Renal cortical epithelial cell (primary cell): ENCODE measurements at regions not wholly inside any gene's neighbourhood (a gene's known extent, or its start where the extent isn't known, plus 50 kb on each side); places are given as distances from the start of the nearest gene placed in this dataset.
"Not testable (repeated sequence)": the region's sequence is repeated elsewhere in the genome, so short reads cannot be mapped to it uniquely, and the experiment has no call there.

Experiments
- DNase-seq: peaks from one replicate; pipeline ENCODE4 v3.0.0-alpha.2; 2011; ENCODE audit warnings: low read depth

GRCh38 chr14:105678996-105679958 is 152.9 kb downstream of the TMEM121 start:
- DNase-seq = not testable (repeated sequence)

DNA sequence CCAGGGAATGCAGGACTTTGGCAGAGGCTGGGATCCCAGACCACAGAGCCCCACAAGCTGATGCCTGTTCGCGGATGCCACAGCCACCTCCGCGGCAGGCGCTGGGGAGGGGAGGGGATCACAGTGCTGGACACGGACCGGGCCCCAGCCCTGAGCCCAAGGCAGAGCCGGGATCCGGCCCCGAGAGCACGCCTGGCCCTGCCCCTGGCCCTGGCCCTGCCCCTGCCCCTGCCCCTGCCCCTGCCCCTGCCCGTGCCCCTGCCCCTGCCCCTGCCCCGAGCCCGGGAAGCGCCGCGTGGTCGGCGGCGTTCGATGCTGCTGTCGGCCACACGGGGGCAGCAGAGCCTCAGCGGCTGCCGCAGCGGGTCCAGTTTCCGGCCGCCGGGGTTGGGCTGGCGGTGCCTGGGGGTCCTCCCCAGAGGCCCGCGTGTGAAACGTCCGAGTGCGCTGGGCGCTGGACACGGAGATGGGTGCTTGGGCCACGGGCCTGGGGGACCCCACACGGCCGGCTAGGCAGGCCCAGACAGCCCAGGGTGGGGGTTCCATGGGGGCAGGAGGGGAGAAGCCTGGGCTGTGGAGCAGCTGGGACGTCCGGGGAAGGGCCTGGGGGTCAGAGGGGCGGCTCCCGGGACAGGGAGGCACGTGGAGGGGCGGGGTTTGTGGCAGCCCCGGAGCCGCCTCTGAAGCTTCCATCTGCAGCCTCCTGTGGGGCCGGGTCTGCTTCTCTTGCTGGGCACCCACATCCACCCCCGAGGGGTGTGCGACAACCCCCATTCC is 153.8 kb downstream of the TMEM121 start:
- not testable (repeated sequence) for DNase-seq

DNA sequence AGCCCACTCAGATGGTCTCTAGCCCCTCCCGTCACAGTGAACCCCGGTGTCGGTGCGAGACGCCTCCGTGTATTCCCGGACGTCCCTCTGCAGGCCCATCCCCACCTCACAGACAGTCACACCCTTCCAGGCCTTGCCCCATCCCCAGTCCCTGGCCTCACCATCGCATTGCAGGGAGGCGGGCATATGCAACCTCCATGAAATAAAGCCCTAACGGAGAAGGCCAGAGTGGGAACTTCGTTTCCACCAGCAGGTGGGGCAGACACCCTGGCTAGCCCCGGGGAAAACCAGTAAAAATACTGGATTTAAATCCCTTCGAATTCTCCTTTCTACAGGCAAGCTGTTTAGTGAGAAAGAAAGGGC is 154.3 kb downstream of the TMEM121 start:
- not testable (repeated sequence) for DNase-seq

GRCh38 chr14:105681606-105682185 is 155.3 kb downstream of the TMEM121 start:
- not testable (repeated sequence) for DNase-seq

DNA sequence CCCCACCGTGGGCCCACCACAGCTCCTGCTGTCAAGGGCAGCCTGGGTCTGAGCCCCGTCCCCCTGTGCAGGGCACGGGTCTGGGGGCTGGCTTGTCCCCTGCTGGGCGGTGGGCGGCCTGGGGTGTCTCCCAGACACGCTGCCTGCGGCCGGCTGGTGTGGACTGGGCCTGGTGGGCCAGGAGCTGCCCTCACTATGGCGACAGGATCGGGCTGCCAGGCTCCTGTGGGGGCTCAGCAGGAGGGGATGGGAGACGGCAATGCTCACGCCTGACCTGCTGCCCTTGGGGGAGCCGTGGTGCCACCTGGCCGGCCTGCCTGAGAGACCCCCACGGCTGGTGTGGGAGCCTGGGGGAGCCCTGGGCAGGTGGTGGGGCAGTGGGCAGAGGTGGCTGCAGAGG is 156.1 kb downstream of the TMEM121 start:
- DNase-seq = not testable (repeated sequence)

DNA sequence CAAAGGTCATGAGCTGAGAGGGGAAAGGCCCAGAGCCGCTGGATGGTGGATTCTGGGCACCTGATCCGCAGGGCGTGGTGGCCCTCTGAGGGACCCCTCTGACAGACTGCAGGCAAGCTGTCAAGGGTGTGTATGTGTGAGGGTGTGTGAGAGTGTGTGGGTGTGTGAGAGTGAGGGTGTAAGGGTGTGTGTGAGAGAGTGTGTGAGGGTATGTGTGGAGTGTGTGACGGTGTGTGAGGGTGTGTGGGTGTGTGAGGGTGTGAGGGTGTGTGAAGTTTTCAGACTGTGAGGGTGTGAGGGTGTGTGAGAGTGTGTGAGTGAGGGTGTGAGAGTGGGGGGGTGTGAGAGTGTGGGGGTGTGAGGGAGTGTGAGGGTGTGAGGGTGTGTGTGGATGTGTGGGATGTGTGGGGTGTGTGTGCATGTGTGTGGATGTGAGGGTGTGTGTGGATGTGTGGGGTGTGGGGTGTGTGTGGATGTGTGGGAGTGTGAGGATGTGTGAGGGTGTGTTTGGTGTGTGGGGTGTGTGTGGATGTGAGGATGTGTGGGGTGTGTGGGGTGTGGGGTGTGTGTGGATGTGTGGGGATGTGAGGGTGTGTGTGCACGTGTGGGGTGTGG is 156.7 kb downstream of the TMEM121 start:
- no peak for DNase-seq

- not testable (repeated sequence) for DNase-seq
These were observed 157.7 kb downstream of the TMEM121 start for GRCh38 chr14:105684056-105684455.

DNA sequence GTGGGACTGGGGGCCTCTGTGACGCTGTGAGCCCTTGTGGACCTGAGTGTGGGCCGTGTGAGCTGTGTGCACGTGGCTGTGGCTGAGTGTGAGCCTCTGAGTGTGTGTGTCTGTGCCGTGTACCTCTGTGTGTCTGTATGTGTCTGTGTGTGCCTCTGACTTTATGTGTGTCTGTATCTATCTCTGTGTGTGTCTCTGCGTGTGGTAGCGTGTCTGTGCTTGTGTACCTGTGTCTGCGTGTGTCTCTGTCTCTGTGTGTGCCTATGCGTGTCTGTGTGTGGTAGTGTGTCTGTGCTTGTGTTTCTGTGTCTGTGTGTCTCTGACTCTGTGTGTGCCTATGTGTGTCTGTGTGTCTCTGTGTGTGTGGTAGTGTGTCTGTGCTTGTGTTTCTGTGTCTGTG is 158.2 kb downstream of the TMEM121 start:
- not testable (repeated sequence) for DNase-seq

- DNase-seq = no peak
These were observed 158.6 kb downstream of the TMEM121 start for GRCh38 chr14:105685003-105685402.

DNA sequence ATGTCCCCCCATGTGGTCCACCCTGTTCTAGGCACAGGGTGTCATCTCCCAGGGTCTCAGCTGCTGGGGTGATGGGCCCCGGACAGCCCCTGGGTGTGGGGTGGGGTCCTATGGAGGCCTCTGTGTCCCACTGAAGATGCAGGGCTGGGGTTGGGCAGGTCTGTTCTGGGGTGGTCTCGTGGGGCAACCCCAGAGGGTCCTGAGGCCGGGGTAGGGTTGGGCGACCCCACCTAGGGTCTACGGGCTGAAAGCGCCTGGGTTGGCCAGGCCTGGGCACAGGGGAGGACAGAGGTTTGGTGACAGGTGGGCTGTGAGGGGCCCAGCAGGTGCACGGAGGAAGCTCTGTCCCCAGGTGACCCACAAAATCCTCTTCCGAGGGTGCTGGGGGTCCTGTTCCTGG is 159.2 kb downstream of the TMEM121 start:
- not testable (repeated sequence) for DNase-seq

DNA sequence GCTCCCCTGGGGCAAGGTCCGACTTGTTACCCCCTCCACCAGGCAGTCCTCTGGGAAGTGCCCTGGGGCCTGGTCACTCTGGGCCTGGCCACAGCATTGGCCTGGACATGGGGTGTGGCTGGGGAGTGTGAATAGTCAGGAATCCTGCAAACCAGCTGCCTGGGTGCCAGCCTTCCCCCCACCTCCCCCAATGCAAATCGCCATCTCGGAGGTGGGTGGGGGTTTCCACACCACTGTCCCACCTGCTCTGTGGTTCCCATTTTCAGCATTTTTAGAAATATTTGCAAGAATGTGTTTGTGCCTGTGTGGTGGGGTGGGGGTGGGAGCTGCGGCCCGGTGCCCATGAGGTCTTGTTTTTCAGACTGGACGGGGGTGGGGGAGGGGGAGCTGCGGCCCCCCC is 159.7 kb downstream of the TMEM121 start:
- DNase-seq = not testable (repeated sequence)

DNA sequence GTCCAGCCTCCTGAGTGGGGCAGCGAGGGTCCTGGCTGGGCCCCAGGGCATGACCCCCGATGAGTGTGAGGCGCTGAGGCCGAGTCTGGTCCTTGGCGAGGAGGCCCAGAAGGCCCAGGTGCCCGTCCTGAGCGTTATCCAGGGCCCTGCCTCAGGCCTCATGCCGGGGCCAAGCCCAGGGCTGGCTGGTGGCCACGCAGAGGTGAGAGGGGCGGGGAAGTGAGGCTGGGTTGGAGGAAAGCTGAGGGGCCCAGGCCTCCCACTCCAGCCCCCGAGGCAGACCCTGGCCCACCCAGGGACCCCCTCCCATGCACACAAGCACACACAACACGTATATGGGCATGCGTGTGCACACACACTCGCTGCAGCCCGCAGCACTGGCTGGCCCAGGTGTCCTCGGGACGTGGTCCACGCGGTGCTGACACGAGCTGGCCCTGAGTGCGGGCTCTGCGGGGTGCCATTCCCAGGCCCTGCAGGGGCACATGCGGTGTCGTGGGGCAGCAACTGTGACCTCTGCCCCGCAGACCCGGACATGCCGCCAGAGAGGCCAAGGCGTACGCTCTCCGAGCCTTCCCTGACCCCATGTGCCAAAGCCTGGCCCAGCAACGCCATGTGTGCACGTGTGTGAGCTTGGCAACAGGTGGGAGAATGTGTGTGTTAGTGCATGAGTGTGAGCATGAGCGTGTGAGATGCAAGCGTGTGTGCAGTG is 160.2 kb downstream of the TMEM121 start:
- not testable (repeated sequence) for DNase-seq

DNA sequence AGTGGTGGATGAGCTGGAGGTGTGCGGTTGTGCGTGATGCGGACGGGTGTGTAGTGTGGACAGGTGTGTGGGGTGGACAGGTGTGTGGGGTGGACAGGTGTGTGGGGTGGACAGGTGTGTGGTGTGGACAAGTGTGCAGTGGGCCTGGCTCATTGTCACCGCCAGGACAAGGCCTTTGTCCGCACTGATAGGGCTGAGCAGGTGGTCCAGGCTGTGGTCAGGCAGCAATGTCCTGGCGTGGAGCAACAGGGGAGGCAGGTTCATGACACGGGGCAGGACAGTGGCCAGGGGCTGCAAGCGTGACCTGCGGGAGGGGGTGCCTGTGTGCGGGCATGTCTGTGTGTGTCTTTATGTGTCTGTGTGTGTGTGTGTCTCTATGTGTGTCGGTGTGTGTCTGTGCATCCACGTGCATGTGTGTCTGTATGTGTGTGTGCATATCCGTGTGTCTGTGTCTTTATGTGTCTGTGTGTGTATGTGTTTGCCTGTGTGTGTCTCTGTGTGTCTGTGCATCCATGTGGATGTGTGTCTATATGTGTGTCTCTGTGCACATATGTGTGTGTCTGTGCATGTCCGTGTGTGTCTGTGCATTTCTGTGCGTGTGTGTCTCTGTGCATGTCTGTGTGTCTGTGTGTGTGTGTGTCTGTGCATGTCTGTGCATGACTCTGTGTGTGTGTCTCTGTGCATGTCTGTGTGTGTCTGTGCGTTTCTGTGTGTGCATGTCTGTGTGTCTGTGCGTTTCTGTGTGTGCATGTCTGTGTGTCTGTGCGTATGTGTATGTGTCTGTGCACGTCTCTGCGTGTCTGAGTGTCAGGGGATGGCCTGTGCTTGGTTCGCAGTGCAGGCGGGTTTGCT is 161.0 kb downstream of the TMEM121 start:
- DNase-seq = not testable (repeated sequence)

- not testable (repeated sequence) for DNase-seq
These were observed 161.6 kb downstream of the TMEM121 start for GRCh38 chr14:105688023-105688351.

DNA sequence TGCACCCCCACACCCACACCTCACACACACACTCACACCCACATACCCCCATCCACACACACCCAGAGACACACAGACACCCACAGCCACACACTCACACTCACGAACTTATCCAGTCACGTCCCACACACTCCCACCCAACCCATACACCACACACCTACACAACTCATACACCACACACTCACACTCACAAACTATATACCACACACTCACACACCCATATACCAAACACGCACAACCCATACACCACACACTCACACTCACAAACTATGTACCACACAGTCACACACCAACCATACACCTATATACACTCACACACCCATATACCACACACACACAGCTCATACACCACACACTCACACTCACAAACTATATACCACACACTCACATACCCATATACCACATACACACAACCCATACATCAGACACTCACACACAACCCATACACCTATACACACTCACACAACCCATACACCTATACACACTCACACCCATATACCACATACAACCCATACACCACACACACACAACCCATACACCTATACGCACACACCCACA is 162.4 kb downstream of the TMEM121 start:
- not testable (repeated sequence) for DNase-seq

DNA sequence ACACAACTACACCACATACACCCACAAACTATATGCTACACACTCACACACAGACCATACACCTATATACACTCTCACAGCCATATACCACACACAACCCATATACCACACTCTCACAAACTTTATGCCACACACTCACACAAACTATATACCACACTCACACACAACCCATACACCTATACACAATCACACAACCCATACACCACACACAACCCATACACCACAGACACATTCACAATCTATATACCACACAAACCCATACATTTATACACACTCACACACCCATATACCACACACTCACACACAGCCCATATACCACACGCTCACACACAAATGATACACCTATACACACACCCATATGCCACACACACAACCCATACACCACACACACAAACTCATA is 163.3 kb downstream of the TMEM121 start:
- no peak for DNase-seq

- DNase-seq = no peak
These were observed 164.3 kb downstream of the TMEM121 start for GRCh38 chr14:105690671-105691070.

GRCh38 chr14:105691321-105692109 is 165.1 kb downstream of the TMEM121 start:
- DNase-seq = not testable (repeated sequence)

DNA sequence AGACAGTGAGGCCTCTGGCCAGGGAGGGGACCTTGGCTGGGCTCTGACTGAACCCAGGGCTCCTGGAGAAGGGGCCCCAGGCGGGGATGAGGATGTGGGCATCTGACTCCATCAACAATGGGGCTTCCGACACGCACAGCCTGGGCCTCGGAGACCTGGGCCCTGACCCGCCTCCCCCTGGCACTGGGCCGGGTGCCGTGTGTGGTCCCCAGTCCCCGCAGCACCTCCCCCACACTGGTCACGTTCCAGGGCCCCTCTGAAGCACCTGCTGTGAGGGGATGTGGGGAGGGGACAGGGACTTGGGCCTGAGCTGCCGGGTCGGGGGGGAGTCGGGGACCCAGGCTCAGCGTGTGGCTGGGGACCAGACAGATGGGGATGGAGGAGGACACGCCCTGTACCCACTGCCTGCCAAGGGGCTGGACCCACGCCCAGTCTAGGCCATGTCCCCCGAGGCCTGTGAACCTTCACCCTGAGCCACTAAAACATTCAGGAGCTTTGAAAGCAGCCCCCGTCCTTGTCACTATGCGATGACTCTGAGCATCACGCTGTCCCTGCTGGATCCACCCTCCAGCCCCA is 165.8 kb downstream of the TMEM121 start:
- not testable (repeated sequence) for DNase-seq
